GM19463 (cell line): ENCODE measurements at regions not wholly inside any gene's neighbourhood (a gene's known extent, or its start where the extent isn't known, plus 50 kb on each side); places are given as distances from the start of the nearest gene placed in this dataset.

ENCODE experiments used
- ATAC-seq: cut with Tn5 transposase; IDR thresholded peaks from one replicate; pipeline ENCODE4 v1.9.1; 2021; ENCODE audit warnings: mild to moderate bottlenecking, moderate library complexity; ENCODE audit not compliant: unreplicated experiment

- ATAC-seq = no peak
Observed at GRCh38 chr15:86021281-86022264, 58.1 kb upstream of the AGBL1 start.

GRCh38 chr15:86028961-86029360, 50.7 kb upstream of the AGBL1 start:
- ATAC-seq = no peak
